GM12873 (cell line): ENCODE measurements at regions not wholly inside any gene's neighbourhood (a gene's known extent, or its start where the extent isn't known, plus 50 kb on each side); places are given as distances from the start of the nearest gene placed in this dataset.

Experiments
- TF ChIP-seq, protein P1 (sequence below): IDR thresholded peaks from 2 replicates; pipeline ENCODE4 v1.5.1; 2012; ENCODE audit warnings: low read depth, mild to moderate bottlenecking, moderate library complexity, low read length, control low read depth; ENCODE audit not compliant: insufficient read depth; ENCODE audit errors: missing control alignments

DNA sequence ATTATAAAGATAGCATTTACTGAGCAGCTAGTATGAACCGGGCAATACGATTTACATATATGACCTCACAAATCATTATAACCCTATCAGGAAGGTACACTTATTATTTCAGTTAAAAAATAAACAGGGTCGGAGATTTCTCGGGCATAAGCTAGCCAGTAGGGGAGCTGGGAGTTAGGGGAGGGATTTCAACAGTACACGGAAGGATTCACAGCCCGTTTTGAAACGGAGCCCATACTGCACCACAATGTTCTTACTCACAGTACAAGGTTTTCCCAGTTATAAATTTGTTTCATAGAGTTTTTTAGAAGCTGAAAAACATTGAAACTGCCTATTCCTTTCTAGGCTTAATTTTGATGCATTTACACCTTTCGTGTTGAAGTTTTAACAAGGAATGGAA is 607.1 kb downstream of the HDGFL1 start:
- TF ChIP-seq, protein P1, sequence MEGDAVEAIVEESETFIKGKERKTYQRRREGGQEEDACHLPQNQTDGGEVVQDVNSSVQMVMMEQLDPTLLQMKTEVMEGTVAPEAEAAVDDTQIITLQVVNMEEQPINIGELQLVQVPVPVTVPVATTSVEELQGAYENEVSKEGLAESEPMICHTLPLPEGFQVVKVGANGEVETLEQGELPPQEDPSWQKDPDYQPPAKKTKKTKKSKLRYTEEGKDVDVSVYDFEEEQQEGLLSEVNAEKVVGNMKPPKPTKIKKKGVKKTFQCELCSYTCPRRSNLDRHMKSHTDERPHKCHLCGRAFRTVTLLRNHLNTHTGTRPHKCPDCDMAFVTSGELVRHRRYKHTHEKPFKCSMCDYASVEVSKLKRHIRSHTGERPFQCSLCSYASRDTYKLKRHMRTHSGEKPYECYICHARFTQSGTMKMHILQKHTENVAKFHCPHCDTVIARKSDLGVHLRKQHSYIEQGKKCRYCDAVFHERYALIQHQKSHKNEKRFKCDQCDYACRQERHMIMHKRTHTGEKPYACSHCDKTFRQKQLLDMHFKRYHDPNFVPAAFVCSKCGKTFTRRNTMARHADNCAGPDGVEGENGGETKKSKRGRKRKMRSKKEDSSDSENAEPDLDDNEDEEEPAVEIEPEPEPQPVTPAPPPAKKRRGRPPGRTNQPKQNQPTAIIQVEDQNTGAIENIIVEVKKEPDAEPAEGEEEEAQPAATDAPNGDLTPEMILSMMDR: no peak

DNA sequence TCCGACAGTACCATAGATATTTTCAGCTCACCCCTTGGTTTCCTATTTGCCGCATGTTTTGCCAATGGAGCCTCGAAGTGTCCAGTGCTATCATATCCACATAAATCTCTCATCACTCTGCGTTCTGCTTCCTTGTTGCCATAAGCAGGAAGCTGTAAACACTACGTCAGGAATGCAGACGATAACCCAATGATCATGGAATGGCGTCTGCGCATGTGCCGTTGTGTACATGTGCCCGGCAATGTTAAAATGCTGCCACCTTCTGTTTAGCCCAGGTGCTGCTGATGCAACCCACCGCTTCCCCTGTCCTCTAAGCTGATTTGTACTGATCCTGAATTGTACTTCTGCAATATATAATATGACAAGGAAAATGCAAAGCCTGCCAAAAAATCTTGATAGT is 607.5 kb downstream of the HDGFL1 start:
- TF ChIP-seq, protein P1: no peak

DNA sequence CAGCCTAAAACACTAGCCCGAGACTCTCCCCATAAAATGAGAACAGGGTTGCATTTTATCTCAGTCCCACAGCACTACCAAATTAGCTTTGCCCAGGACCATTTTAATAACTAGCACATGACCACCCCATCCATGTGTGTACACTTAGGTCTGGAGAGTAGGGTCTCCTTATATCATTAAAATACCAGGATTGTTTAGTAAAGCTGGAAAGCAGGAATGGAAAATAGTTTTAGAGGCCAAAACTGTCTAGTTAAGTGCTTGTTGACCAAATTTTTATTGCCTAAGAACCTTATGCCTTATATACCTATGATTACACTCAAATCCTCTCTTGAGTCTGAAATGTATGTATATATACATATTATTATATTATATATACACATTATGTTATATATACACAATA is 608.4 kb downstream of the HDGFL1 start:
- TF ChIP-seq, protein P1: no peak

DNA sequence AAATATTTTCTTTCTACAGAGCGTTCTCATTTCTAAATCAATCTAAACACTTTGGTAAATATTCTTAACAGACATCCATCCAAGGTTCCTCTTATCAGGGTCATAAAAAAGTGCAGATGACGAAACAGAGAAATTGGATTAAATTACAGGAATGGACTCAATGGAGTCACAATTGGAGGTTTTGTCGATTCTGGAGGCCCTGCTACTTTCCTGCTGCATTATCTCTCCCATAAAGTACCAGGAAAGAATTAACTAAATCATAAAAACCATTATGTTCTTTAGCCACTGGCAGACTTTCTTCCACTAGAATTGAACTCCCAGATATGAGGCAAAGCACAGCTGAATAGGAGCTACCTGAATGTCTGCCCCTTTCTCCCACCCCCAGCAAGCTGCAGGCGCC is 610.6 kb downstream of the HDGFL1 start:
- TF ChIP-seq, protein P1: no peak

DNA sequence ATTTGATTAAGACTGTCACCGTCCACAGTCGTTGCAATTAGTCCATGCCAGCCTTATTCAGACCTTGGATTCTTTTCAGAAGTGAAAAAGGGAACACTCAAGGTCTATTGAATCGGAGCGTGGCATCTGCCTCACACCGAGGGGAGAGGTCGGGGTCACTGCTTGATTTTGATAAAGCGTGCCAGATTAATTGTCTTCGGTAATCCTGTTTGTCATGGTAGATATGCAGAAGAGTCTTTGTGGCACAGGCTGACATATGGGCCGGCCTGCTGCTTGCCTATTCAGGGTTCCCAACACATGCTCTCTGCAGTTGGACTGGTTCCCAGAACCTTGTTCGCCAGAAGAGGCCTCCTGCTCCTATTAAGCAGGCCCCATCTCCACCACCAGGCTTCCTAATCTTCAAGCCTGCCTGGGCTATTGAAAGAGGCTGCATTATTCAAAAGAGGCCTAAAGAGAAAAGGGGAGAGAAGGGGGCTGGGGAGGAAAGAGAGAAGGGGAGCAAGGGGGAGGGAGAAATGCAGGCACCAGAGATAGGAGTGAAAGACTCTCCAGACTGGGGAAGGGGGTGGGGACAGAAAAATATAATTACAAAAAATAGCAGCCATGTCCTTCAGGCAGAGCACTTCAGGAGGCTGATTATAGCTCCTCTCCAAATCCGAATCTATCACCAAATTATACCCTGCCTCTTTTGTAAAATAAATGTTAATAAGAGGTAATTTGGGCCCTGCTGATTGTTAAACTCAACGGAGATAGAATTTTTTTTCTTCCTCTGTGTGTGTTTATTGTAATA is 611.3 kb downstream of the HDGFL1 start:
- TF ChIP-seq, protein P1: no peak

DNA sequence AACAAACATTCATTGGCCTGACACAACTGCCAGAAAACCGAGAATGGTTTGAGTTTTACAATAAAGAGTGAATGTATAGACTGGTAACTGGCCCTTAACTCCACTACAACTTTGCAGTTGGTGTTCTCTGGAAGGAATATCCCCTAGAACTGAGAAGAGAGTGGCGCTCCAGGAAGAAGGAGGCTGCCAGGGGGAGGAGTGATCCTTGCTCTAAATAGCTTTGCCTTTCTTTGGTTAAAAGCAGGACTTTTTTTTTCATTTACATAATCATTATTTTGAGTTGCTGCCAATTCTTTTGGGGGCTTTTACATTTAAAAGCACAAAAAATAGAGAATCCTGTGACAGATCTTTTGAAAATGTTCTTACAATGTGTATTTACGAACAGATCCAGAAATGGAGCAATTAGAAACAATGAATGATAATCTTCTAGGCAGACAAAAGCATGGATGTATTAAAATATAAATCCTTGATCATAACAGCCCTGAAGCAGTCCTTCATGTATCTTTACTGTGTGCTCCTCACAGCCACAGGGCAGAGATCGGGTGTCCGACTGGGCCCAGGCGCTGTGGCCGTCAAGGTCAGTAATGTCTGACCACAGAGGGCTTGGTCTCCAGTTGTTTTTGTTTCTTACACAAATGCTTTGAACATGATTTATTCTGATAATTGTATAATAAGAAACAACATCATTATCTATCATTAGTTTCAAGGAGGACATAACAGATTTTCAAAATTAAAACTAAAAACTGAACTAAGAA is 612.2 kb downstream of the HDGFL1 start:
- TF ChIP-seq, protein P1: no peak

DNA sequence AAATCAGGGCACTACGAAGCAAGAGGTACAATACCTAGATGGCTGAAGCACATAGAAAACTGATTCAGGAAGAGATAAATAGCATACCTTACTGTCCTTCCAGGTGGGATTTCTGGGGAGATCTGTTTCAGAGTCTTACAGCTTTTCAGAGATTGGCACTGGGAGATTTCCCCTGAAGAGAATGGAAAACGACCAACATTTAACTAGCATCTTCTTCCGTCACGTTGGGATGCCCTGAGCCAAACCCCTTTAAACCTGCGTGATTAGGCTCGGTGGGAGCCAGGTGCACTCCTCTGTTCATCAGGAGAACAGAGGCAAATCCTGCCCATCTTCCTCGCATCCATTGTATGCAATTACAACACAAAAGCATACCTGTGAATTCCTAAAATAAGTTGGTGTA is 614.5 kb downstream of the HDGFL1 start:
- TF ChIP-seq, protein P1: no peak
